ACC112 (cell line): ENCODE measurements at regions not wholly inside any gene's neighbourhood (a gene's known extent, or its start where the extent isn't known, plus 50 kb on each side); places are given as distances from the start of the nearest gene placed in this dataset.

Experiments used
- H2AFZ ChIP-seq: fragments of 200-600 bp; sonication (generic); one replicate; pipeline ENCODE4 v1.6.0; 2017; ENCODE audit warnings: antibody characterized with exemption, low read length; ENCODE audit not compliant: unreplicated experiment
- H3K27ac ChIP-seq: fragments of 200-600 bp; sonication (generic); 2 replicates; pipeline ENCODE4 v1.5.1; 2014; ENCODE audit warnings: low read depth, mild to moderate bottlenecking, antibody characterized with exemption, low read length, moderate library complexity
- H3K27me3 ChIP-seq: fragments of 200-600 bp; sonication (generic); 2 replicates; pipeline ENCODE4 v1.6.1; 2014; ENCODE audit warnings: mild to moderate bottlenecking, antibody characterized with exemption, low read length, moderate library complexity, mixed read lengths; ENCODE audit not compliant: insufficient read depth
- H3K36me3 ChIP-seq: fragments of 200-600 bp; sonication (generic); 2 replicates; pipeline ENCODE4 v1.6.1; 2016; ENCODE audit warnings: mild to moderate bottlenecking, antibody characterized with exemption, low read length, moderate library complexity, mixed read lengths; ENCODE audit not compliant: insufficient read depth
- H3K4me1 ChIP-seq: fragments of 200-600 bp; sonication (generic); one replicate; pipeline ENCODE4 v1.6.1; 2016; ENCODE audit warnings: low read length, mixed read lengths; ENCODE audit not compliant: insufficient read depth, unreplicated experiment, control insufficient read depth
- H3K4me3 ChIP-seq: fragments of 200-600 bp; sonication (generic); 2 replicates; pipeline ENCODE4 v1.5.1; 2014; ENCODE audit warnings: mild to moderate bottlenecking, low read depth, low read length
- H3K79me2 ChIP-seq: fragments of 200-600 bp; sonication (generic); one replicate; pipeline ENCODE4 v1.6.0; 2016; ENCODE audit warnings: low read length; ENCODE audit not compliant: control insufficient read depth, unreplicated experiment, insufficient read depth

GRCh38 chr6:166877906-166878305, 78.4 kb downstream of the RNASET2 start:
- H3K4me1 ChIP-seq: no peaks in the 10 kb centered on the region
- no peaks in the 10 kb centered on the region for H3K79me2 ChIP-seq
- peaks cover 35% of the 10 kb centered on the region for H3K27me3 ChIP-seq
- no peak overlapping the region for H2AFZ ChIP-seq
- no peak overlapping the region for H3K4me3 ChIP-seq
- no peak overlapping the region for H3K27ac ChIP-seq
- H3K36me3 ChIP-seq: no peaks in the 10 kb centered on the region

GRCh38 chr6:166877349-166877748, 79.0 kb downstream of the RNASET2 start:
- Histone ChIP-seq H3K27ac (no peak overlapping the region), H2AFZ (no peak overlapping the region), H3K4me3 (no peak overlapping the region), H3K4me1 (no peaks in the 10 kb centered on the region), H3K36me3 (no peaks in the 10 kb centered on the region), H3K27me3 (peaks cover 41% of the 10 kb centered on the region), H3K79me2 (no peaks in the 10 kb centered on the region)

- no peak overlapping the region for H3K4me3 ChIP-seq
- H3K79me2 ChIP-seq: no peaks in the 10 kb centered on the region
- H3K27ac ChIP-seq: no peak overlapping the region
- no peaks in the 10 kb centered on the region for H3K36me3 ChIP-seq
- peaks cover 48% of the 10 kb centered on the region for H3K27me3 ChIP-seq
- no peaks in the 10 kb centered on the region for H3K4me1 ChIP-seq
- H2AFZ ChIP-seq: no peak overlapping the region
Observed at GRCh38 chr6:166872531-166873009, 83.8 kb downstream of the RNASET2 start.

- no peaks in the 10 kb centered on the region for H3K36me3 ChIP-seq
- no peak overlapping the region for H3K4me3 ChIP-seq
- no peaks in the 10 kb centered on the region for H3K79me2 ChIP-seq
- H3K4me1 ChIP-seq: no peaks in the 10 kb centered on the region
- peaks cover 39% of the 10 kb centered on the region for H3K27me3 ChIP-seq
- no peak overlapping the region for H2AFZ ChIP-seq
- no peak overlapping the region for H3K27ac ChIP-seq
Observed at GRCh38 chr6:166870602-166871208, 85.6 kb downstream of the RNASET2 start.

- Histone ChIP-seq H3K79me2 (no peaks in the 10 kb centered on the region), H3K4me3 (no peak overlapping the region), H3K27me3 (peaks cover 47% of the 10 kb centered on the region), H3K36me3 (no peaks in the 10 kb centered on the region), H3K27ac (no peak overlapping the region), H2AFZ (no peak overlapping the region), H3K4me1 (no peaks in the 10 kb centered on the region)
Observed at GRCh38 chr6:166866839-166867637, 89.3 kb downstream of the RNASET2 start.

GRCh38 chr6:166864333-166864732, 92.0 kb downstream of the RNASET2 start:
- no peak overlapping the region for H2AFZ ChIP-seq
- H3K27me3 ChIP-seq: peaks cover 68% of the 10 kb centered on the region
- H3K4me1 ChIP-seq: no peaks in the 10 kb centered on the region
- H3K79me2 ChIP-seq: no peaks in the 10 kb centered on the region
- H3K4me3 ChIP-seq: no peak overlapping the region
- no peaks in the 10 kb centered on the region for H3K36me3 ChIP-seq
- H3K27ac ChIP-seq: no peak overlapping the region

DNA sequence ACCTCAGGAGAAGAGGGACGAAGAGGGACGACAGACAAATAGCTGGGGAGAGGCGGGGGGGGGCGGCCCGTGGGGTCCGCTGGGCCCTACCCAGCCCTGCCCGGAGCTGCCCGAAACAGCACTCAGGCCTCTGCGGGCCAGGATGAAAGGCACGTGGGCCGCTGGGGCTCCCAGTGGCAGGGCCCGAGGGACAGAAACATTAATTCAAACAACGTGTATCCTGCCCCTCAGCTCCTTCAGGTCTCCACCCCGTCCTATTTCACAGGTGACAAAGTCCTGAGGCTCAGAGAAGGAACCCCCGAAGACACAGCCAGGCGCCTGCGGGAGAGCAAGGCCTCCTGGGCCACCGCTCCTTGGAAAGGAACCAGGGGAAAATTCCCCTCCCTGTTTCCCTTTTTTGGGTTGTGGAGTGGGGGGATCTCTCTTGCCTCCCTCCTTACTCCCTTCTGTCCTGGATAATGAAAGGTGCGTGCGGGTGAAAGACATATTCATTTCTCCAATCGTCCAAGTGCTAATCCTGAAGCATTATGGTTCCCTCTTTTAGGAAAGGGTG, 93.3 kb downstream of the RNASET2 start:
- Histone ChIP-seq H3K27me3 (peaks cover 72% of the 10 kb centered on the region), H3K79me2 (no peaks in the 10 kb centered on the region), H3K4me1 (no peaks in the 10 kb centered on the region), H3K36me3 (no peaks in the 10 kb centered on the region), H3K4me3 (peak overlapping the region; percentile 70), H3K27ac (no peak overlapping the region), H2AFZ (no peak overlapping the region)

- Histone ChIP-seq H2AFZ (no peak overlapping the region), H3K79me2 (no peaks in the 10 kb centered on the region), H3K4me3 (peak overlapping the region; percentile 70), H3K27ac (no peak overlapping the region), H3K36me3 (no peaks in the 10 kb centered on the region), H3K27me3 (peaks cover 72% of the 10 kb centered on the region), H3K4me1 (no peaks in the 10 kb centered on the region)
Observed at GRCh38 chr6:166862287-166862977, 93.9 kb downstream of the RNASET2 start.

GRCh38 chr6:166861961-166862286, 94.4 kb downstream of the RNASET2 start:
- H2AFZ ChIP-seq: no peak overlapping the region
- no peaks in the 10 kb centered on the region for H3K4me1 ChIP-seq
- no peaks in the 10 kb centered on the region for H3K79me2 ChIP-seq
- H3K27ac ChIP-seq: no peak overlapping the region
- H3K4me3 ChIP-seq: peak overlapping the region; percentile 70
- peaks cover 72% of the 10 kb centered on the region for H3K27me3 ChIP-seq
- H3K36me3 ChIP-seq: no peaks in the 10 kb centered on the region

DNA sequence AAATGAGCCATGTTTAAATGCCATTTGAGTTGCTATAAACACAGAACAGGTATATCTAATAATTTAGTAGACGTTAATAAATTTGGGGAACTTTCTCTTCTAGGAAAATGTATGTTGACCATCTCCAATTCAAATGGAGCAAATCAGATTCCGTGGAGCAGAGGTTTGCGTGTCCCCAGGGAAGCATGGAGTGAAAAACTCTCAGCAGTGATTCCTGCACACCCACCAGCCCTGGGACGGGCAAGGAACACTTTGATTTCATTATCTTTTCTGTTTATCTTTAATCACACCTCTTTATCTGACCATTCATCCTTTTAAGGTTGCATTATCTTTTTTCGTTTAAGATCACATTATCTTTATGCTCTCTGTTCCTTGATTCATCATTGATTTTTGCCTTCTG, 95.0 kb downstream of the RNASET2 start:
- Histone ChIP-seq H3K27ac (no peak overlapping the region), H3K4me3 (no peak overlapping the region), H3K79me2 (no peaks in the 10 kb centered on the region), H2AFZ (no peak overlapping the region), H3K27me3 (peaks cover 72% of the 10 kb centered on the region), H3K36me3 (no peaks in the 10 kb centered on the region), H3K4me1 (no peaks in the 10 kb centered on the region)
